HG03575 (cell line): ENCODE measurements at regions not wholly inside any gene's neighbourhood (a gene's known extent, or its start where the extent isn't known, plus 50 kb on each side); places are given as distances from the start of the nearest gene placed in this dataset.
"Not testable (repeated sequence)": the region's sequence is repeated elsewhere in the genome, so short reads cannot be mapped to it uniquely, and the experiment has no call there.

Experiments
- ATAC-seq: cut with Tn5 transposase; IDR thresholded peaks from one replicate; pipeline ENCODE4 v1.9.1; 2021; ENCODE audit not compliant: unreplicated experiment, insufficient number of reproducible peaks, low FRiP score; ENCODE audit errors: extremely low read depth

GRCh38 chr3:88000853-88001252 is 58.0 kb downstream of the CGGBP1 start:
- ATAC-seq = no peak

- no peak for ATAC-seq
Observed at GRCh38 chr3:87997966-87998365, 60.8 kb downstream of the CGGBP1 start.

DNA sequence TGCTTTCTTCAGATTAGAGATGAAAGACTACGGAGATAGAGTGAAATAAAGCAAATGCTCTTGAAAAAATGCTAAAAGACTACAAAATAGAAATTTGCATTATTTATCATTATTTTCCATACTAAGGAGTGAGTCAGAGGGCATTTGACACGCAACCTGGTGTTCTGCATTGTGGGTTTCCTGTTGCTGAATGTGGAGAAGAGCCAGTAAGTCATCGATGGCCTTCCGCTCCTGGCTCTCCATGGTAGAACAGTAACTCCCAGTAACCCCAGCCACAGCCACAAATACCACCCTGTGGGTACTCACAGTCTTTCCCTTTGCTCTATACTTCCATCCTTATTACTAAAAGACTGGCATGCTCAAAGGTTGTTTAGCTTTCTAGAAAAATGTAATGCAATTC is 61.5 kb downstream of the CGGBP1 start:
- ATAC-seq = peak; percentile 59

DNA sequence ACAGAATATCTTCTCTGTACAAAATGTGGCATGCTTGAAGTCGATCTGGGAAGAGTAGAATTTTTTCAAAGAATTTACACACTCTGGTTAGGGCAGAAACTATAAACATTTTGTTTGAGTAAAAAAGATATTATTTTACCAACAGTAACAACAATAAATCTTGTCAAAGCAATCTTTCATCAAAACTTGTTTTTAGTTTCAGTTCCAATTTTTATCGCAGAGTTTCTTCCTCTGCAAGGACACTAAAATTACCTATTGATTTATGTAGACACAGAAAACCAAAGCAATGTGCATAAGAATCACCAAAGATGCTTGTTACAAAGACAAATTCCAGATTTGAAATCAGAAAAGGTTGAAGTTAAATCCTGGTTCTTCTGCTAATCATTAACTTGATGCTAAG is 61.9 kb downstream of the CGGBP1 start:
- no peak for ATAC-seq

DNA sequence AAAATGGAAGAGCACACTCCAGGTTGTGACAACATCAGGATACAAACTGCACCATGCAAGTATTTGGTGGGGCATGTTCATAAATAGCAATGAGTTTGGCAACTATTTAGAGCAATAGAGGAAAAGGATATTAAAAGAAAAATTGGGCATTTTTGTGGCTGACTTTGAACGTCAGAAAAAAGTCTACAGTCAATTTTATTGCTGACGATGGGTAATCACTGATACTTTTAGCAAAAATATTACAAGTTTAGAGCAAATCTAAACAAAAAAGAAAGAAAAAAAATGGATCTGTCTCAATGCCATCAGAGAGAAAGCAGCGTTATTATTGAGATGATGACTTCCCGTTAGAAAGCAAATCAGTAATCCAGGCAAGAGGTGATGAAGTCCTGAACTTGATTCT is 65.2 kb downstream of the CGGBP1 start:
- ATAC-seq = no peak

DNA sequence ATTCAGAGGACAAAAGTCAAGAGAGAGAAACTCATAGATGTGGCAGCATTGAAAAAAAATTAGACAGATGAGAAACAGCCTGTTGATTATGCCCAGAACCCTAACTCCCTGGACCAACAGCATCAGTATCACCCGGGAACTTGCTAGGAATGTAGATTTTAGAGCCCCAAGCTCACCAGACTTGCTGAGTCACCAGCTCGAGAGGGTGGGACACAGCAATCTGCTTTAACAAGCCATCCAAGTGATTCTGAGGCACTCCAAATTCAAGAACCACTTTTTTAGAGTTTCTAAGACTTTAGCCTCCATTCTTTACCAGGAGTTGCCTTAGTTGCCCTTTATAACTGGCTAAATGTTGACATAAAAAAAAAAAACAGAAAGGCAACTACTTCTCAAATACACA is 70.9 kb downstream of the CGGBP1 start:
- no peak for ATAC-seq

- ATAC-seq = no peak
Observed at GRCh38 chr3:87982421-87982820, 76.4 kb downstream of the CGGBP1 start.

- no peak for ATAC-seq
Observed at GRCh38 chr3:87979527-87979926, 79.3 kb downstream of the CGGBP1 start.

GRCh38 chr3:87977765-87978164 is 81.0 kb downstream of the CGGBP1 start:
- no peak for ATAC-seq

GRCh38 chr3:87975716-87976115 is 83.1 kb downstream of the CGGBP1 start:
- ATAC-seq = no peak

DNA sequence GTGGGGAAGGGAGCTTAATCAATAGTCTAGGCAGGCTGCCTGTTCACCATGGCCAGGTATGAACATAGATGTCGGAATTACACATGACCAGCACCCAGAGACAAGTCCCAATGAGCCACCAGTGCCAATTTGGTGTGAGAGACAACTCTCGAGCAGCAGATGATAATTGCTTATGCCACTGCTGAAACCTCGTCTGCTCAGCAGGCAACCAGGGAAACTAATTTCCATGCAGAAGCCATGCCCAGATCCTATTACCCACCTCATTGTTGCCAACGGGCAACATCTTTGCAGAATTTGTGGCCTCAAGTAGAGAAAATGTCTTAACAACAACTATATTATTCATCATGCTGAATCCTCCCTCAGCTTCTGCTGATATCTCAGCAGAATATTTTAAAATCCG is 84.9 kb downstream of the CGGBP1 start:
- no peak for ATAC-seq

- ATAC-seq = no peak
Observed at GRCh38 chr3:87969620-87970019, 89.2 kb downstream of the CGGBP1 start.

DNA sequence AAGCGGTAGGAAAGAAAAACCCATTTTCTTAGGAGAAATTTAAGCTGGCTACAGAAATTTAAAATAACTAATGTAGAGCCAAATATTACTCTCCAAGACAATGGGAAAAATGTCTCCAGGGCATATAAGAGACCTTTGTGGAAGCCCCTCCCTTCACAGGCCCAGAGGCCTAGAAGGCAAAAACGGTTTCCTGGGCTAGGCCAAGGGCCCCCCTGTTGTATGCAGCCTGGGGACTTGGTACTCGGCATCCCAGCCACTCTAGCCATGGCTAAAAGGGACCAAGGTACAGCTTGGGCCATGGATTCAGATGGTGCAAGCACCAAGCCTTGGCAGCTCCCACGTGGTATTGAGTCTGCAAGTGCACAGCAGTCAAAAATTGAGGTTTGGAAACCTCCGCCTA is 90.1 kb downstream of the CGGBP1 start:
- ATAC-seq = no peak

DNA sequence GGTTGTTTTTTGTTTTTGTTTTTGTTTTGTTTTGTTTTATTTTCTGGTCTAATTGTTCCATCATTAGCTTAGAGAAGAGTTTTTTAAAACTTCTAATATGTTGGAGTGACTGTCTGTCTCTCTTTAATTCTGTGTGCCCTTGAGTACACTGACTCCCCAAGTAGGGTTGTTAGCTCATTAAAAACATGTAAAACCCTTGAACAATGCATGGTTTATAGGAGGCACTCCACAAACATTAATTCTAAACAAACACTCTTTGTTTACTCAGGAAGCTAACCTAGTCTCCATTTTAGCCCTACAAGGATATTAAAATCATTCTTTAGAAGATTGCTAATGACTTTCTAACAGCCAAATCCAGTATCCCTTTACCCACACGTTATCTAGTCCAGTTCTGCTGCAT is 100.5 kb downstream of the CGGBP1 start:
- no peak for ATAC-seq

- no peak for ATAC-seq
Observed at GRCh38 chr3:87957575-87957974, 101.2 kb downstream of the CGGBP1 start.

DNA sequence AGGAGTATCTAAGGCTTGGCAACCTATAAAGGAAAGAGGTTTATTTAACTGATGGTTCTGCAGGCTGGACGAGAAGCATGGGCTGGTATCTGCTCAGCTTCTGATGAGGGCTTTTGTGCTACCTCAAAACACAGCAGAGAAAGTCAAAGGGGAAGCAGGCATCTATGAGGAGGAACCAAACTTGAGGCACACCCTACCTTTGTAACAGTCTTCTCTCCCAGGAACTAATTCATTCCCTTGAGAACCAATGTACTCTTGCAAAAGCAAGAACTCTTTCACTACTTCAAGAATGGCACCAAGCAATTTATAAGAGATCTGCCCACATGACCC is 109.0 kb downstream of the CGGBP1 start:
- no peak for ATAC-seq

GRCh38 chr3:87949189-87949878 is 109.5 kb downstream of the CGGBP1 start:
- ATAC-seq = peak; percentile 84

GRCh38 chr3:87946007-87946406 is 112.8 kb downstream of the CGGBP1 start:
- ATAC-seq = not testable (repeated sequence)

DNA sequence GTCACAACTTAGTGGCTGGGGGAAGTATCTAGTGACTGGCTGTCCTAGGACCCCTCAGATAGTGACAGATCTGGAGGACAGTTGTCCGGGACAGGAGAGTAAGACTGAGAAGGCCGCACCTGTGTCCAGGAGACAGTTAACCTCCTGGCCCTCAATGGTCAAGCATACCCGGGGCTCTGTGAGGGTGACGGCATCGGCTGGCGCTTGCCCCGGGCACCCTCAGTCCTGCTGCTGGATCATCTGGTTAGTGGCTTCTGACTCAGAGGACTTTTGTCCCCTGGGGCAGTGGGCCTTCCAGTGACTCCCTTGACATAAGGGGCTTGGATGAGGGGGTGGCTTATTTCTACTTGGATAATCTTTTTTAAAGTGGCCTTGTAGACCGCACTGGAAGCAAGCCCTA is 116.5 kb downstream of the CGGBP1 start:
- ATAC-seq = not testable (repeated sequence)

GRCh38 chr3:87924485-87924884 is 134.3 kb downstream of the CGGBP1 start:
- no peak for ATAC-seq

DNA sequence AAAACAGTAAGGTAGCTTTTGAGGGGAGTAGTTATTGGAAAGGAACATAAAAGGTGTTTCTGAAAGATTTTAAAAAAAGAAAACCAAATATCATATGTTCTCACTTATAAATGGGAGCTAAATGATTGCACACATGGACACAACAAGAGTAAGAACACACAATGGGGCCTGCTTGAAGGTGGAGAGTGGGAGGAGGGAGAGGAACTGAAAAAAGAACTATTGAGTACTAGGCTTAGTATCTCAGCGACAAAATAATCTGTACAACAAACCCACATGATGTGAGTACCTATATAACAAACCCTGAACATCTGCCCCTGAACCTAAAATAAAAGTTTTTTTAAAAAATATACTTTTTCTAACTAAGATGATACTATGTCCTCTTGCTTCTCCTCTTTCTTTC is 138.3 kb downstream of the CGGBP1 start:
- no peak for ATAC-seq
